ENCODE measurements at regions not wholly inside any gene's neighbourhood (a gene's known extent, or its start where the extent isn't known, plus 50 kb on each side); places are given as distances from the start of the nearest gene placed in this dataset.

DNA sequence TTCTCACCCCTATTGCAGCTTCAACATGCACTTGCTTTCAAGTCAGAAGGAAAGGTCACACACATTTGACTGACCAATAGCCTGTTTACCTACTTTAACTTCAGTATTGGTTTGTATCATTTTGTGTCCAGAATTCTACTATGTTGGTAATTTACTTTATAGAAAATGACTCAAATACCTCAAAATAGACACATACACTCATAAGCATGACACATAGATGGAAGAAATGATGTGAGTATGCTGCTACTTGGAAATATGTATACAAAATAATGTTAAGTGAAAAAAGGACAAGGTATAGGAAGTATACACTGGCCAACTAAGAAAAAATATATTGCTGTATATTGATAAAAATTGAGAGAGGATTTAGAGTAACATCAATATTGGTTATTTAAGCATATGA, 98.8 kb upstream of the CASK start:
- Histone ChIP-seq H3F3A (ENCODE audit: insufficient read depth, low read length) (no peaks in the 10 kb centered on the region), H3K27ac (ENCODE audit: low read depth, low read length, poor library complexity, severe bottlenecking) (no peak overlapping the region), H3K79me2 (ENCODE audit: insufficient read depth, low read length) (no peaks in the 10 kb centered on the region), H3K9me3 (ENCODE audit: low read length) (no peaks in the 10 kb centered on the region), H3K4me3 (ENCODE audit: low read depth, low read length, poor library complexity, severe bottlenecking) (no peak overlapping the region), H3K27me3 (ENCODE audit: insufficient read depth, low read length) (no peaks in the 10 kb centered on the region), H3K9me2 (ENCODE audit: low read depth, low read length) (no peaks in the 10 kb centered on the region), H3K9ac (ENCODE audit: low read length) (no peak overlapping the region), H2AFZ (ENCODE audit: low read length) (no peak overlapping the region), H3K36me3 (ENCODE audit: insufficient read depth, low read length) (no peaks in the 10 kb centered on the region), H4K20me1 (ENCODE audit: insufficient read depth, low read length) (no peaks in the 10 kb centered on the region), H3K4me1 (ENCODE audit: insufficient read depth, low read length, severe bottlenecking) (no peaks in the 10 kb centered on the region), H3K4me2 (ENCODE audit: low read length) (no peak overlapping the region)
- no peak for TF ChIP-seq EZH2 (IDR thresholded peaks at IDR 0.05; ENCODE audit: borderline replicate concordance, low read length)
- TF ChIP-seq, protein P1, sequence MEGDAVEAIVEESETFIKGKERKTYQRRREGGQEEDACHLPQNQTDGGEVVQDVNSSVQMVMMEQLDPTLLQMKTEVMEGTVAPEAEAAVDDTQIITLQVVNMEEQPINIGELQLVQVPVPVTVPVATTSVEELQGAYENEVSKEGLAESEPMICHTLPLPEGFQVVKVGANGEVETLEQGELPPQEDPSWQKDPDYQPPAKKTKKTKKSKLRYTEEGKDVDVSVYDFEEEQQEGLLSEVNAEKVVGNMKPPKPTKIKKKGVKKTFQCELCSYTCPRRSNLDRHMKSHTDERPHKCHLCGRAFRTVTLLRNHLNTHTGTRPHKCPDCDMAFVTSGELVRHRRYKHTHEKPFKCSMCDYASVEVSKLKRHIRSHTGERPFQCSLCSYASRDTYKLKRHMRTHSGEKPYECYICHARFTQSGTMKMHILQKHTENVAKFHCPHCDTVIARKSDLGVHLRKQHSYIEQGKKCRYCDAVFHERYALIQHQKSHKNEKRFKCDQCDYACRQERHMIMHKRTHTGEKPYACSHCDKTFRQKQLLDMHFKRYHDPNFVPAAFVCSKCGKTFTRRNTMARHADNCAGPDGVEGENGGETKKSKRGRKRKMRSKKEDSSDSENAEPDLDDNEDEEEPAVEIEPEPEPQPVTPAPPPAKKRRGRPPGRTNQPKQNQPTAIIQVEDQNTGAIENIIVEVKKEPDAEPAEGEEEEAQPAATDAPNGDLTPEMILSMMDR (IDR thresholded peaks at IDR 0.05; ENCODE audit: low read length) = no peak

GRCh38 chrX:42021058-42021457, 97.7 kb upstream of the CASK start:
- Histone ChIP-seq H3K4me3 (ENCODE audit: low read depth, low read length, poor library complexity, severe bottlenecking) (no peak overlapping the region), H3K4me2 (ENCODE audit: low read length) (no peak overlapping the region), H4K20me1 (ENCODE audit: insufficient read depth, low read length) (no peaks in the 10 kb centered on the region), H3K9me2 (ENCODE audit: low read depth, low read length) (no peaks in the 10 kb centered on the region), H3K79me2 (ENCODE audit: insufficient read depth, low read length) (no peaks in the 10 kb centered on the region), H2AFZ (ENCODE audit: low read length) (no peak overlapping the region), H3K9ac (ENCODE audit: low read length) (no peak overlapping the region), H3K9me3 (ENCODE audit: low read length) (no peaks in the 10 kb centered on the region), H3K36me3 (ENCODE audit: insufficient read depth, low read length) (no peaks in the 10 kb centered on the region), H3K4me1 (ENCODE audit: insufficient read depth, low read length, severe bottlenecking) (no peaks in the 10 kb centered on the region), H3K27me3 (ENCODE audit: insufficient read depth, low read length) (no peaks in the 10 kb centered on the region), H3F3A (ENCODE audit: insufficient read depth, low read length) (no peaks in the 10 kb centered on the region), H3K27ac (ENCODE audit: low read depth, low read length, poor library complexity, severe bottlenecking) (no peak overlapping the region)
- TF ChIP-seq, protein P1 (IDR thresholded peaks at IDR 0.05; ENCODE audit: low read length) = no peak
- no peak for TF ChIP-seq EZH2 (IDR thresholded peaks at IDR 0.05; ENCODE audit: borderline replicate concordance, low read length)

- Histone ChIP-seq H3K9ac (ENCODE audit: low read length) (no peak overlapping the region), H3K9me3 (ENCODE audit: low read length) (no peaks in the 10 kb centered on the region), H3K4me2 (ENCODE audit: low read length) (no peak overlapping the region), H3K79me2 (ENCODE audit: insufficient read depth, low read length) (no peaks in the 10 kb centered on the region), H4K20me1 (ENCODE audit: insufficient read depth, low read length) (no peaks in the 10 kb centered on the region), H3K27me3 (ENCODE audit: insufficient read depth, low read length) (no peaks in the 10 kb centered on the region), H3K36me3 (ENCODE audit: insufficient read depth, low read length) (no peaks in the 10 kb centered on the region), H3K27ac (ENCODE audit: low read depth, low read length, poor library complexity, severe bottlenecking) (no peak overlapping the region), H3K4me3 (ENCODE audit: low read depth, low read length, poor library complexity, severe bottlenecking) (no peak overlapping the region), H3K9me2 (ENCODE audit: low read depth, low read length) (no peaks in the 10 kb centered on the region), H3F3A (ENCODE audit: insufficient read depth, low read length) (no peaks in the 10 kb centered on the region), H2AFZ (ENCODE audit: low read length) (no peak overlapping the region), H3K4me1 (ENCODE audit: insufficient read depth, low read length, severe bottlenecking) (no peaks in the 10 kb centered on the region)
- TF ChIP-seq, protein P1 (IDR thresholded peaks at IDR 0.05; ENCODE audit: low read length) = no peak
- no peak for TF ChIP-seq EZH2 (IDR thresholded peaks at IDR 0.05; ENCODE audit: borderline replicate concordance, low read length)
These were observed 96.9 kb upstream of the CASK start for GRCh38 chrX:42020225-42020624.

Data from OCI-LY1 (cell line).